SK-N-SH treated with all-trans-retinoic acid at 6 μM for 48 hours (cell line): ENCODE measurements at regions not wholly inside any gene's neighbourhood (a gene's known extent, or its start where the extent isn't known, plus 50 kb on each side); places are given as distances from the start of the nearest gene placed in this dataset.
A peak's percentile ranks its signal among the peaks of the same experiment; 100 is the strongest.
"Not testable (repeated sequence)": the region's sequence is repeated elsewhere in the genome, so short reads cannot be mapped to it uniquely, and the experiment has no call there.

Source experiments
- ATAC-seq: fragments of 200-7000 bp; cut with Tn5 transposase; 3 replicates; pipeline ENCODE4 v1.9.1; 2020; ENCODE audit warnings: mild to moderate bottlenecking, moderate library complexity
- BACH2 ChIP-seq: fragments of 250-450 bp; sonication (Bioruptor Pico); IDR thresholded peaks from 2 replicates; pipeline ENCODE4 v1.9.0; 2021; ENCODE audit warnings: mild to moderate bottlenecking, borderline replicate concordance
- ESRRG ChIP-seq: fragments of 250-450 bp; sonication (Bioruptor Pico); IDR thresholded peaks from 2 replicates; pipeline ENCODE4 v1.6.1; 2021; ENCODE audit warnings: mild to moderate bottlenecking
- ISL1 ChIP-seq: fragments of 250-450 bp; sonication (Bioruptor Pico); IDR thresholded peaks from 2 replicates; pipeline ENCODE4 v2.1.2; 2022; ENCODE audit warnings: mild to moderate bottlenecking, moderate library complexity
- PPARA ChIP-seq: fragments of 250-450 bp; sonication (Bioruptor Pico); IDR thresholded peaks from 2 replicates; pipeline ENCODE4 v1.5.0; 2020; ENCODE audit warnings: mild to moderate bottlenecking, borderline replicate concordance
- RARB ChIP-seq: fragments of 250-450 bp; sonication (Bioruptor Pico); IDR thresholded peaks from 2 replicates; pipeline ENCODE4 v1.8.0; 2021; ENCODE audit warnings: mild to moderate bottlenecking, moderate library complexity
- SNAI2 ChIP-seq: fragments of 250-450 bp; sonication (Bioruptor Pico); IDR thresholded peaks from 2 replicates; pipeline ENCODE4 v1.5.0; 2020; ENCODE audit warnings: mild to moderate bottlenecking, moderate library complexity
- ZC3H10 ChIP-seq: fragments of 250-450 bp; sonication (Bioruptor Pico); IDR thresholded peaks from 2 replicates; pipeline ENCODE4 v1.5.1; 2021; ENCODE audit warnings: mild to moderate bottlenecking, moderate library complexity
- ZFP3 ChIP-seq: fragments of 250-450 bp; sonication (Bioruptor Pico); IDR thresholded peaks from 2 replicates; pipeline ENCODE4 v1.5.0; 2020; ENCODE audit warnings: mild to moderate bottlenecking, moderate library complexity
- ZFP30 ChIP-seq: fragments of 450-650 bp; formaldehyde crosslinking; IDR thresholded peaks from 2 replicates; pipeline ENCODE4 v1.5.0; 2022; ENCODE audit warnings: mild to moderate bottlenecking, moderate library complexity
- ZNF565 ChIP-seq: fragments of 450-650 bp; formaldehyde crosslinking; conservative IDR thresholded peaks from 2 replicates; pipeline ENCODE4 v1.5.0; 2020; ENCODE audit warnings: low read depth, mild to moderate bottlenecking, moderate library complexity
- ZNF8 ChIP-seq: fragments of 450-650 bp; formaldehyde crosslinking; IDR thresholded peaks from 2 replicates; pipeline ENCODE4 v1.5.0; 2020; ENCODE audit warnings: mild to moderate bottlenecking, moderate library complexity
- TF ChIP-seq, protein P1 (sequence below): fragments of 250-450 bp; sonication (Bioruptor Pico); IDR thresholded peaks from 2 replicates; pipeline ENCODE4 v1.5.1; 2020; ENCODE audit warnings: low read depth, mild to moderate bottlenecking, moderate library complexity
- TF ChIP-seq, protein P2 (sequence below): fragments of 250-450 bp; sonication (Bioruptor Pico); IDR thresholded peaks from 2 replicates; pipeline ENCODE4 v1.5.0; 2020; ENCODE audit warnings: mild to moderate bottlenecking, moderate library complexity
- TF ChIP-seq, protein P3 (sequence below): fragments of 250-450 bp; sonication (Bioruptor Pico); IDR thresholded peaks from 2 replicates; pipeline ENCODE4 v1.8.0; 2020; ENCODE audit warnings: mild to moderate bottlenecking, moderate library complexity, borderline replicate concordance

DNA sequence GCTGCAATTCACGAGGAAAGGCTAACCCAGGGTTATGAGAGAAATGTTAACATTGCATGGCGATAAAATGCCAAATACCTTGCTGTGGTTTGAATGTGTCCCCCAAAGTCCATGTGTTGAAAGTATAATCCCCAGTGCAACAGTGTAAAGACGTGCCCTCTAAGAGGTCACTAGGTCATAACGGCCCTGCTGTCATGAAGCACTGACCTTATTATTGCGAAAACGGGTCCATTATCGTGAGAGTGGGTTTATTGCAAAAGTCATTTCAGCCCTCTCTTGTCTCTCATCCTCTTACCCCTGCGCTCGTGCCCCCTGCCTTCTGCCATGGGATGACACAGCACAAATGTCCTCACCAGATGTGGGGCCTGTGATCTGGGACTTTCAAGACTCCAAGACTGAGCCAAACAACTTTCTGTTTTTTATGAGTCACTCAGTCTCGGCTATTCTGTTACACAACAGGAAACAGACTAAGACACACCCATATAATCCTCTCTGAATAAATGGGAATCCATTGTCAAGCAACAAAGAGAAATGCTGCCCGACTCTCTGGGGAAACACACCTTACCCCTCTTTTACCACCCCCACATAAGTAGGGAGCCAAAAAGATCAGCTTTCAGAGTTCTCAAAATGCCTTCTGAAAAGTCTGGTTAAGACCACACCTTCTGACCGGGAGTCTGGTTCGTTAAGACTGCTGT lies 73.1 kb upstream of the UCN3 start:
- TF ChIP-seq SNAI2 (CRISPR knock-in tag): no peak
- TF ChIP-seq, protein P1, sequence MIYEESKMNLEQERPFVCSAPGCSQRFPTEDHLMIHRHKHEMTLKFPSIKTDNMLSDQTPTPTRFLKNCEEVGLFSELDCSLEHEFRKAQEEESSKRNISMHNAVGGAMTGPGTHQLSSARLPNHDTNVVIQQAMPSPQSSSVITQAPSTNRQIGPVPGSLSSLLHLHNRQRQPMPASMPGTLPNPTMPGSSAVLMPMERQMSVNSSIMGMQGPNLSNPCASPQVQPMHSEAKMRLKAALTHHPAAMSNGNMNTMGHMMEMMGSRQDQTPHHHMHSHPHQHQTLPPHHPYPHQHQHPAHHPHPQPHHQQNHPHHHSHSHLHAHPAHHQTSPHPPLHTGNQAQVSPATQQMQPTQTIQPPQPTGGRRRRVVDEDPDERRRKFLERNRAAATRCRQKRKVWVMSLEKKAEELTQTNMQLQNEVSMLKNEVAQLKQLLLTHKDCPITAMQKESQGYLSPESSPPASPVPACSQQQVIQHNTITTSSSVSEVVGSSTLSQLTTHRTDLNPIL (CRISPR knock-in tag): no peak
- no peak for TF ChIP-seq ZC3H10 (CRISPR knock-in tag)
- TF ChIP-seq, protein P2, sequence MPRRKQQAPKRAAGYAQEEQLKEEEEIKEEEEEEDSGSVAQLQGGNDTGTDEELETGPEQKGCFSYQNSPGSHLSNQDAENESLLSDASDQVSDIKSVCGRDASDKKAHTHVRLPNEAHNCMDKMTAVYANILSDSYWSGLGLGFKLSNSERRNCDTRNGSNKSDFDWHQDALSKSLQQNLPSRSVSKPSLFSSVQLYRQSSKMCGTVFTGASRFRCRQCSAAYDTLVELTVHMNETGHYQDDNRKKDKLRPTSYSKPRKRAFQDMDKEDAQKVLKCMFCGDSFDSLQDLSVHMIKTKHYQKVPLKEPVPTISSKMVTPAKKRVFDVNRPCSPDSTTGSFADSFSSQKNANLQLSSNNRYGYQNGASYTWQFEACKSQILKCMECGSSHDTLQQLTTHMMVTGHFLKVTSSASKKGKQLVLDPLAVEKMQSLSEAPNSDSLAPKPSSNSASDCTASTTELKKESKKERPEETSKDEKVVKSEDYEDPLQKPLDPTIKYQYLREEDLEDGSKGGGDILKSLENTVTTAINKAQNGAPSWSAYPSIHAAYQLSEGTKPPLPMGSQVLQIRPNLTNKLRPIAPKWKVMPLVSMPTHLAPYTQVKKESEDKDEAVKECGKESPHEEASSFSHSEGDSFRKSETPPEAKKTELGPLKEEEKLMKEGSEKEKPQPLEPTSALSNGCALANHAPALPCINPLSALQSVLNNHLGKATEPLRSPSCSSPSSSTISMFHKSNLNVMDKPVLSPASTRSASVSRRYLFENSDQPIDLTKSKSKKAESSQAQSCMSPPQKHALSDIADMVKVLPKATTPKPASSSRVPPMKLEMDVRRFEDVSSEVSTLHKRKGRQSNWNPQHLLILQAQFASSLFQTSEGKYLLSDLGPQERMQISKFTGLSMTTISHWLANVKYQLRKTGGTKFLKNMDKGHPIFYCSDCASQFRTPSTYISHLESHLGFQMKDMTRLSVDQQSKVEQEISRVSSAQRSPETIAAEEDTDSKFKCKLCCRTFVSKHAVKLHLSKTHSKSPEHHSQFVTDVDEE (CRISPR knock-in tag): no peak
- peak; percentile 63; the same call in 1 of the 3 replicates for ATAC-seq

DNA sequence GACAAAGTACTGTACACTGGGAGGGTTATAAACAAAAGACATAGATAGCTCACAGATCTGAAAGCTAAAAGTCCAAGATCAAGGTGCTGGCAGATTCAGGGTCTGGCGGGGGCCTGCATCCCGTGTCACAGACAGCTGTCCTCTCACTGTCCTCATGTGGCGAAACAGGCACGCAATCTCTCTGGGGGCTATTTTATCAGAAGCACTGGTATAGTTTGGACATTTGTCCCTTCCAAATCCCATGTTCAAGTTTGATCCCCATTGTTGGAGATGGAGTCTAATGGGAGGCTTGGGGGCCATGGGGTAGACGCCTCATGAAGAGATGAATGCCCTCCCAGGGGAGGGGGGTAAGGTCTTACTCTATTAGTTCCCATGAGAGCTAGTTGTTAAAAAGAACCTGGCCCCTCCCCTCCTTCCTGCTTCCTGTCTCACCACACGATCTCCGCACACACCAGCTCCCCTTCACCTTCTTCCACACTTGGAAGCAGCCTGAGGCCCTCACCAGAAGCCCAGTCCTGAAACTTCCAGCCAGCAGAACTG lies 72.5 kb upstream of the UCN3 start:
- no peak for TF ChIP-seq ZFP30 (CRISPR knock-in tag)
- TF ChIP-seq ESRRG (CRISPR knock-in tag): no peak
- TF ChIP-seq, protein P1 (CRISPR knock-in tag): no peak
- TF ChIP-seq BACH2 (CRISPR knock-in tag): no peak
- TF ChIP-seq ISL1 (CRISPR knock-in tag): no peak
- TF ChIP-seq ZNF565: no peak
- TF ChIP-seq, all 23 proteins: peak for 0
- no peak for ATAC-seq

DNA sequence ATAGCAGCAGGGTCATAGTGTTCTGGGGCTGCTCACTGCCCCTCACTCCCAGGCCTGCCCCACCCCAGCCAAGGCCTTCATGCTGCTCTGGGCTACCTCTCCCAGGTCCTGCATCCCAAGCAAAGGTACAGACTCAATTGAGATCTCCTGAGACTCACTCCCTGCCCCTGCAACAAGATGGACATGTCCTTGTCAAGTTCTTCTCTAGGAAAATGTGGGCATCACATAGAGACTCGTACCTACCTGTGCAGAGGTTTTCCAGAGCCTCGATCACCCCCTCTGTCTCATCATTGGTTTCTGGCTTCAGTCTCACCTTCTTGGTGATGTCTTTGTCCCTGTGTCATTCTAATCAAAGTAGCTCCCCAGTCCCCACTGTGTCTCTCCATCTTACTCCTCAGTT lies 71.8 kb upstream of the UCN3 start:
- ATAC-seq: not testable (repeated sequence)

DNA sequence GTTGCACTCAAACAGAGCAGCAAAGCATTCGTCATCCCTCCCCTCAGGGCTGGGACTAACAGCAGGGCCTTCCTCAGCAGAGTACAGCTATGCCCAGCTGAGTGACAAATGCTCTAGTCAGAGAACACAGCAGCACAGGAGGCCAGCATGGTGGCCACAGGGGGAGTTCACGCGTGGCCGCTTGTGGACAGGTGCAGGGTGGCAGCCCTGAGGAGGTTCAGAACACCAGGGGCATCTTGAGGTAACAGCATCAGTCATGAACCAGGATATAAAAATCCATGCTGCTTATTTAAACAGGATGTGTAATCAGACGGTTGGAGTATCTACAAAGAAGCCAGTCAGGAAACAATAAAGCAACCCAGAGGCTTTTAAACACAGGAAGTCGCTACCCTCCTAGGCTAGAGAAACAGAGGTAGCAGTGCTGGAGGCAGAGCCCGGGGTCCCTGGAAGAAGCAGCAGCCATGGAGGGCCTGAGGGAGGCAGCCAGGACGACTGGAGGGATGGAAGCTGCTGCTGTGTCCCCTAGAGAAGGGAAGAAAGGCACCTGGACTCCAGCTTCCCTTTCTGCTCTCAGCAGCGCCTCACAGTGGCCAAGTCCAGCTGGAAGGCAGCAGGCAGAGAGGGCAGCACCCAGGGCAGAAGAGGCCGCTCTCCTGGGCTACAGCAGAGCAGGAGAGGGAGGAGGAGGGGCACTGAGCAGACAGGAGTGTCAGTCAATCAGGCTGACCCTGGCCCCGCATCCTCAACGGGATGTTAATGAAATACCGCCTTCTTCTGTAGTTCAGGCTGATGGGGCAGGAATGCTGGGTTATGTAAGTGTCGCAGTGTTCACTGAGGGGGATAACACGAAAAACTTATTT lies 70.8 kb upstream of the UCN3 start:
- ATAC-seq: peak; percentile 89
- no peak for TF ChIP-seq PPARA (CRISPR knock-in tag)
- no peak for TF ChIP-seq ESRRG (CRISPR knock-in tag)
- TF ChIP-seq ZNF8 (CRISPR knock-in tag): no peak
- TF ChIP-seq, protein P3, sequence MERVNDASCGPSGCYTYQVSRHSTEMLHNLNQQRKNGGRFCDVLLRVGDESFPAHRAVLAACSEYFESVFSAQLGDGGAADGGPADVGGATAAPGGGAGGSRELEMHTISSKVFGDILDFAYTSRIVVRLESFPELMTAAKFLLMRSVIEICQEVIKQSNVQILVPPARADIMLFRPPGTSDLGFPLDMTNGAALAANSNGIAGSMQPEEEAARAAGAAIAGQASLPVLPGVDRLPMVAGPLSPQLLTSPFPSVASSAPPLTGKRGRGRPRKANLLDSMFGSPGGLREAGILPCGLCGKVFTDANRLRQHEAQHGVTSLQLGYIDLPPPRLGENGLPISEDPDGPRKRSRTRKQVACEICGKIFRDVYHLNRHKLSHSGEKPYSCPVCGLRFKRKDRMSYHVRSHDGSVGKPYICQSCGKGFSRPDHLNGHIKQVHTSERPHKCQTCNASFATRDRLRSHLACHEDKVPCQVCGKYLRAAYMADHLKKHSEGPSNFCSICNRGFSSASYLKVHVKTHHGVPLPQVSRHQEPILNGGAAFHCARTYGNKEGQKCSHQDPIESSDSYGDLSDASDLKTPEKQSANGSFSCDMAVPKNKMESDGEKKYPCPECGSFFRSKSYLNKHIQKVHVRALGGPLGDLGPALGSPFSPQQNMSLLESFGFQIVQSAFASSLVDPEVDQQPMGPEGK (CRISPR knock-in tag): no peak
- TF ChIP-seq, protein P2 (CRISPR knock-in tag): no peak
- TF ChIP-seq RARB (CRISPR knock-in tag): no peak
- no peak for TF ChIP-seq ZFP3 (CRISPR knock-in tag)
- TF ChIP-seq ISL1 (CRISPR knock-in tag): no peak
- TF ChIP-seq ZC3H10 (CRISPR knock-in tag): no peak
- TF ChIP-seq, all 23 proteins: peak for 0
